GF-D8 (cell line): ENCODE measurements at regions not wholly inside any gene's neighbourhood (a gene's known extent, or its start where the extent isn't known, plus 50 kb on each side); places are given as distances from the start of the nearest gene placed in this dataset.

Experiments
- DNase-seq: peaks from one replicate; lab custom pipeline; 2025; lab: John Stamatoyannopoulos, UW

DNA sequence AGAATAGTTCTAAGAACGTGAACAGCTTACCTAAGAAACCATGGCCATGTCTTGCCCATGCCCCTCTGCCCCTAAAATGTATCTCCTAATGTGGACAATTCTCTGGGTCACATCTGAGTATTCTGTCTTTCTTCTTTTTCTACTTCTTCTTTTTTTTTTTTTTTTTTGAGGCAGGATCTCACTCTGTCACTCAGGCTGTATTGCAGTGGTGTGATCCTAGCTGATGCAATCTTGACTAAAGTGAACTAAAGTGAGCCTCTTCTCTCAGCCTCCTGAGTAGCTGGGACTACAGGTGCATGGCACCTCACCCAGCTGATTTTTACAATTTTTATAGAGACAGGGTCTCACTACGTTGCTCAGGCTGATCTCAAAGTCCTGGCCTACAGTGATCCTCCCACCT lies 204.8 kb upstream of the ZPLD1 start:
- DNase-seq, result peak; percentile 8

DNA sequence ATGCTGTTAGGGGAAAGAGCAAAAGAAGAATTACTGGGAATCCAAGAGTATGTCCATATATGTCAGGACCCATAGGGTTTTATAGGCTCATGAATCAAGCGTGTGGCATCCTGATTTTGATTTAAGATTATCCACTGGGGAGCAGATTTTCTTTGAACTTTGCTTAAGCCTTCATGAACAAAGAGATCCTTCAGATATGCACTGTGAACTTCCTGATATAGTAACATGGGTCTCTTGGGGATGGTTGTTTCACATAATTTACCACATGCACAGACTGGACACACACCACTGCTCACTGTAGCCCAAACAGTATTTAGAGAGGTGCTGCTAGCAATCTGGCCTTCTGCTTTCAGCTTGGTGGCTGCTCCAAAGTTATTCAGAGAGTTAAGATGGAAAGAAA lies 200.9 kb upstream of the ZPLD1 start:
- no peak for DNase-seq

DNA sequence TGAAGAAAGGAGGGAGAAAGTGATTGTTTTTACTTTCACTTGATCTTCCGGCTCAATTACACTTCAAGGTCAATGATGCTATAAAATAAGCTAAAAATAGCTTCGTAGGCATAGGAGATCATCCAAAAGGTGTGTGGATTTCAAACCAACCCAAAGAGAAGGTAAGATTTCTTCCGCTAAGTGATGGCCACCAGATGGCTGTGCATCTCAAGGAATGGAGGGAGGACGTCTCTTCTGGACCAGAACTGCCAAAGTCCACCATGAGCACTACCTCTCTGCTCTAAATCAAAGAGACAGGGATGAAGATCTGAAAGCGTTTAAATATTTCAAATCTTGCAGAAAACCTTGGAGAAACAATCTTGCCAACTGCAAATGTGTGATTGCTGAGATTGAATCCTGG lies 199.1 kb upstream of the ZPLD1 start:
- DNase-seq, result no peak

DNA sequence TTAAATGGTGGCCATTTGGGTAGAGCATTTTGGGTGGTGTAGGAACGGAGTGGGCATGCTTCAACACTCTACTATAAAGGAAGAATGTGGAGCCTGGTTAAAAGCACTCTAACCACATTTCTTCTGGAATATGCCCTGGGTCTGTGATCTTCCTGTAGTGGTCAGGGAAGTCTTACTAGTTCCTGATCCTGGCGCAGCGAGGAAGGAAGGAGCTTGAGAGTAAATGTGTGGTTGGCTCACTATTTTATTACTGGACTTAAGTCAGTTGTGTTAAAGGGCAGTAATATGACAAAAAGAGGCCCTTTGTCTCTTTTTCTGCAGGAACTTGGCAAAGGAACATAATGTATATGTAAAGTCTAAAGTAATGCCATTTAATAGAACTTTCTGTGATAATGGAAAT lies 197.6 kb upstream of the ZPLD1 start:
- no peak for DNase-seq

DNA sequence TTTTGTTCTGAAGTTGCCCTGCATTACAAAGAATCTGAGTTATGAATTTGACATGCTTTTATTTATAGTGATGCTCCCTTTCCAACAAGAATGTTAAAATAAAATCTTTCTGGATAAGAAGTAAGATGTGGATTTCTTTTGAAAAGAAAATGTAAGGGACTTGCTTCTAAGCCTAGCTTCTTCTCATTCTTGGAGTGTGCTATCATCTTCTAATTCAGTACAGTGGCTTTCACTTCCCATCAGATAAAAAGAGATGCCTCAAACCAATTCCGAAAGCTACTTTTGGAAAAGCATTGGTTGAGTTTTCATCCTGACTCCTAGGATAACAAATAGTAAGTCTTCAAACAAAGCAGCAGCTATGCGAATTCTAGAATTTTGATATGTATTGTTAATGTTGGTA lies 197.0 kb upstream of the ZPLD1 start:
- no peak for DNase-seq

DNA sequence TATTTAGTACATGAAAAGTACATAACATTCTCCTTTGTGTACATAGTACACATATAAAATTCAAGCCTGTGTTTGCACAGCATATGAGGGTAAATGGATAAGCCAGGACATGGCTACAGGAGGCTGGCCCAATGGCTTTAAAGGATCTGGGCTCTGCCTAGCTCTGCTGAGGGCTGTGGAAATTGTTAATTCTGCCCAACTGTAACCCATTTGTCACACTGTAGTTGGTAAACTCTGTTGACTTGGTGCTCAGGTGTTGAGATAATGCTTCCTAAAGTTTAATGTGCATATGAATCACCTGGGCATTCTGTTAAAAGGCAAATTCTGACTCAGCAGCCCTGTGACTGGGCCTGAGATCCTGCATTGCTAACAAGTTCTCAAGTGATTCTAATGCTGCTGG lies 196.5 kb upstream of the ZPLD1 start:
- DNase-seq, result no peak

DNA sequence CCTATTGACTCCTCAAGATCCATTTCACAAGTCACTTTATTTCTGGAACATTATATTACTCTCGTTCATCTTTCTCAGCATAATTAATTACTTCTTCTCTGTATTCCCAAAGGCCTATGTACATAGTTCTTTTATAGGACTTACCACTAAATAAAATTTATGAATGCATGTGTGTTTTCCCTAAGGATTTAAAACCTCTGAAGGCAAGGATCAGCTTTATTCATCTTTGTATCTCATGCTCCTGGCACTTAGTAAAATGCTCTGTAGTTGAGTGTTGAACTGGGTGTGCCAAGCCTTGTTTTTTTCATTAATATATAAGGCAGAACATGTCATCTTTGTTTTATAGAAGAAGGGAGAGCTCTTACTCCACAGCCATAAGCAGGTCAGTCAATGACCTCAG lies 194.1 kb upstream of the ZPLD1 start:
- DNase-seq, result no peak

DNA sequence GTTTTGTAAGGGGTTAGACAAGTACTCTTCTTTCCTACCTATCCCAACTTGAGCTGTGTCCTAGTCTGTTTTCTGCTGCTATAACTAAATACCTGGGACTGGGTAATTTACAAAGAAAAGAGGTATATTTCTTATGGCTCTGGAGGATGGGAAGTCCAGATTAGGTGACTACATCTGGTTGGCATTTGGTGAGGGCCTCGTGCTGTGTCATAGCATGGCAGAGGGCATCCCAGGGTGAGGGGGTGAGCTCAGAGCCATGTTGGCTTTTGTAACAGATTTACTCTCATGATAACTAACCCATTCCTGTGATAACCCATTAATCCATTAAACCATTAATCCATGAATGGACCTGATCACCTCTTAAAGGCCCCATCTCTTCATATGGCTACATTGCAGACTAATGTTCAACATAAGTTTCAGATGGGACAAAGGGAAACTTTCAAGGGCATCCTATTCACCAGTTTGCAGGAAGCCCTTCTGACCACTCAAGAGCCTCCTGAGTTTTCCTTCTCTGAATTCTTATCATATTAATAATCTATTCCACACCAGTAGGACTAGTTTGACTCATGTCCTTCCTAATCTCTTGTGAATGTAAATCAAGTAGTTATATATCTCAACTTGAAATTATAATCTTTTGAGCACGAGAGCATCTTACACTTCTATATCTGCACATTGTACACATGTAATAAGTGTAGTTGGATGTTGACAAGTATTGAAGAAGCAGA lies 185.7 kb upstream of the ZPLD1 start:
- DNase-seq, result no peak

DNA sequence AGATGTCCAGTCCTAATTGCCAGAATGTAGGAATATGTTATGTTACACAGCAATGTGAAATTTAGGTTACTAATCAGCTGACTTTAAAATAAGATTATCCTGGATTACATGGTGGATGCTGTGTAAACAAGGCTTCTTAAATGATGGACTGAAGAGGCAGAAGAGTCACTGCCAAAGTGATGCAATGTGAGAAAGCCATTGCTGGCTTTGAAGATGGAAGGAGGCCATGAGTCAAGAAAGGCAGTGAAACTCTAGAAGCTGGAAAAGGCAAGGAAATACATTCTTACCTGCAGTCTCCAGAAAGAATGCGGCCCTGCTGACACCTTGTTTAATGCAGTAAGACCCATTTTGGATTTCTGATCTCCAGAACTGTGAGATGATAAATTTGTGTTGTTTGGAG lies 179.1 kb upstream of the ZPLD1 start:
- DNase-seq, result no peak

DNA sequence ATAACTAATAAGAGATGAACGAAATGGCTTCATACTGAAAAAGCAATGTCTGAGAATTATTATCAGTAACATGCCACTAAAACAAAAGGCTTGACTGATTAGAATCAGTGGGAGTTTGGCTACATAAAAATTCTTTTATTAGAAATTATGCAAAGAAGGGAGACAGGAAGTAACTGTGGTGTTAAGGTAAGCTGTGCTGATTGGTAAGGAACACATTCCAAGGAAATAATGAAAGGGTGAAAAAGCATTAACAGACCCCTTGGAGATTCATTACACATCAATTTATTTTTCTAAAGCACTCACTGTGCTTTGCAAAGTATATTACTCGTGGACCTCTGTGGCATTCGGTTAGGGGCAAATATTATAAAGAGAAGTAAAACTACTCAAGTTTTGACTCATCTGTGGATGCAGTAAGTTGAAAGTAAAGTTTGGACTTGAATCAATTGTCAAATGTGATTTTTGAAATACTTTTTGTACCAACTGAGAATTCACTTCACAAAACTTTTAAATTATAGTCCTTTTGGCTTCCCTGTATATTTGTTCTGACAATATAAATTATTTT lies 176.1 kb upstream of the ZPLD1 start:
- no peak for DNase-seq

DNA sequence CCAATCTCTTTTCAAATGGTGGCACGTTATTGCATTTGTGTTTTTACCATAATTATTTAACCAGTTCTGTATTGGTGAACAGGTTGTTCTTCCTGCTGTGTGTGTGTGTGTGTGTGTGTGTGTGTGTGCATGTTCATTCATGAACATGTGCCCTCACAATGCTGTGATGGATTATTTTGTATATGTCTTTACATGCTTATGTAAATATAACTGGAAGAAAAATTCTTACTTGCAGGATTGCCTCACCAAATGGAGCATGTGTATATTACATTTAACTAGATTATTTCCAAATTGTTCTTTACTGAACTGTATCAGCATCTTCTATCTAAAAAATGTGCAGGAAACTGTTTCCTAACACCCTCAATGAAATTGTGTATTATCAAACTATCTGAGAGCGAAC lies 175.2 kb upstream of the ZPLD1 start:
- DNase-seq, result no peak

DNA sequence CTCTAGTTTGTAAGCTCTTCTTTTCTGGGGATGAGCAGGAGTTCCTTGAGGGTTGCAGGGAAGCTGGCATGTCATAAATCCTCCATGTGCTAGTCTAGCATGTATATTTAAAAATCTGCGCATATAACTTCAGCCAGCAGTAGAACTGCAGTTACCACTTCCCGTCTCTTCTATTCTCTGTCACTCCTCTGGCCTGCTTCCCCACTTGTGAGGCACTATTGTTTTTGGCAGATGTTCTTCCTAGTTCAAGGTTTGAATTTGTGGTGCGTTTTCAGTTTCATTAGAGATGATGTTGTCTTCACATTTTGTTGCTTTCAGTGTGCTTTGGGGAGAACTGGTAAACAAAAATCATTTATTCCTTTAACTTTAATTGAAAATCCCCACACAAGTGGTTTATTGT lies 169.1 kb upstream of the ZPLD1 start:
- DNase-seq, result no peak

DNA sequence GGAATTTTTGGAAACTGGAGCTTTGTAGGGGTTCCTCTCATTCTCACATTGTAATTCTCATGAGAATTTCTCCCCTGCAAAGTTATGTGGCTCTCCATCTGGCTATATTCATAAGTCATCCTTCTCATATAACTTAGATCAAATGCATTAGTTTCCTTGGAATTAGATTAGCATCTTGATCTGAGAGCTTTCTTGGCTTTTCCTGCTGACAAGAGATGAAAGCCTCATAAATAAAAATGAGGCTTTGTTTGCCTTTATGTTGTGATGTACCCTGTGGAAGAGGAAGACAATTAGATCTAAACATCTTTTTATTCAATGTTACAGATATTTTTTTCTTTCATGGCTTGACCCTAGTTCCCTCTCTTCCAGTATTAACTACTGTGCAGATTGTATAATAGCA lies 165.4 kb upstream of the ZPLD1 start:
- no peak for DNase-seq

DNA sequence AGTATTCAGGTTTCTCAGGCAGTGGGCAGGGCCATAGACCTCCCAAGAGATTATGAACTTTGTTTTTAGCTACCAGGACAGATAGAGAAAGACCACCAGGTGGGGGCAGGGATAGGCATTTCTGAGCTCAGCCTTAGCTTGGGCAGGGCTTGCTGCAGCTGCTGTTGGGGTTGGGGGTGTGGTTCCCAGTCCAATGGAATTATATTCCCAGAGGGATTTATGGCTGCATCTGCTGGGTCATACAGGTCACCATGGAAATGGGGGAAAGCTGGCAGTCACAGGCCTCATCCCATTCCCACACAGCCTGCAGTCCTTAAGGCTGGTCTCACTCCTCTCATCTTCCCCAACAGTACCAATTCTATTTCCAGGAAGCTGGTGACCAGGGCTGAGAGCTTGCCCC lies 144.6 kb upstream of the ZPLD1 start:
- no peak for DNase-seq

DNA sequence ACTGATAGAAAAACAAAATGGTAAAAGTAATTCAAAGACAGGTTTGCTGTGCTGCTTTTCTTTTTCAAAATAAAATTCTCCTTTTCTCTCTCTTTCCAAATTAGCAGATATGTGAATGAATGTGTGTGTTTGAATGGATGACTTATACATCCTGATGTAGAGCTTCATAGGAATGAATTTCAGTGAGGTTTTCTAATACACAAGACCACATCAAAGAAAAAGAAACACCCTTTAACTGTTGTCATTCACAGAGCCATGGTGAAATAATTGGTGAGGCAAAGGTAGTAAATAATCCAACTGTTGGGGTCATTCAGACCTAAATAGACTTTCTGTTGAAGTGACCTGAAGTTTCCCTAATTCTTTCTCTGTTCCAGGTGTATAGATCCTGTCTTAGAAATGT lies 139.1 kb upstream of the ZPLD1 start:
- no peak for DNase-seq

DNA sequence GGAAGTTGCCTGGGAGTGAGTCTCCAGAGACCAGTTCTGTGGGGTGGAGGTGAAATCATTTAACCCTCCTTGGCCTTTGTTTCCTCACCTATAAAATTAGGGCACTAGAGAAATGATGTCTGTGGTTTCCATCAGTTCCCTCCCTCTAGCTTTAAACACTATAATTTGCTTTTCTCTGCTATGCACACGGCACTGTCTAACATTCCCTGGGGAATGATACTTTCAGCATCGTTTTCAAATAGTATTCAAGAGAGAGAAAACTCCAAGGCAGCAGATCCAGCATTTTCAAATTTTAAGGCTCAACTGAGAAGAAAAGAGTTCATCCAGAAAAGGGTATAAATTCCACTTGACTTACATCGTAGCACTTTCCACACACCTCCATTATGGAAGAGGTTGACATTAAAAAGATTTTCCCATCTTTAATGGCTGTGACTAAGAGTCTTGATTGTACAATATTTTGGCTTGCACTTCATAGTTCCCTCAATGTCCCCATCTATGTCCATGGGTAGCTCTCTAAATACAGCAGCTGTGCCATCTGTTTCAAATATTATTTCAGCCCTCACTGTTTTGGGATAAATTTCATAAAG lies 137.7 kb upstream of the ZPLD1 start:
- no peak for DNase-seq

DNA sequence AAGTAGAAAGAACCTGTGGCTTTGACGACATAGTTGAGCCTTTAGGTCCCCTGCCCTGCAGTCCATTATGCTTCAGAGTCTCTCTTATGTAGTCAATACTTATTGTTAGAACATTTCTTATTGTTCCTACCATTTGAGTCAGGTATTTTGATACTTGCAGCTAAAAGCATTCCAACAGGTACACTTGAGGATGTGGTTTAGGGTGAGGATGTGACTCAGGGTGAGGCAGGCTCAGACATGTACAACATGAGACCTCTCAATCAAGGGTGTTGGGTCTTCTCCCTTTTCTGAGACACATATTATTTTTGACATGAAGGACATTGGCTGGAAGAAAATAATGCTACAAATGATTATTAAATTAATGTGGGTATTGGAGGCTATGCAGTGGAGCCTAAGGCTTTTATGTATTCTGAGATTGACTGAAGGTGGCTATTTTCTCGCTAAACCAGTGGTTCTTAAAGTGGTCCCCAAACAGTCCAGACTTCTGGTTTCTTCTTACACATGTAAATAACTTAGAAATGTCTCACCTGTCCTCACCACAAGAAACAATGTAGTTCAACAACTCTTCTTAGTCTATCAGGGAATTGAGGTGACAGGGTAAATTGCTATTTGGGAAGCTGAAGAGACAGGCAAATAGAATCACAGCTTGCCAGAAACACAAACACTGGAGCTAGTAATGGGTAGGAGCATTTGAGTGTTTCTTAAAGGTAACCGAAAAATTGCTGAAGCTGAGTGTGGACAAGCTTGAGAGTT lies 135.5 kb upstream of the ZPLD1 start:
- no peak for DNase-seq

DNA sequence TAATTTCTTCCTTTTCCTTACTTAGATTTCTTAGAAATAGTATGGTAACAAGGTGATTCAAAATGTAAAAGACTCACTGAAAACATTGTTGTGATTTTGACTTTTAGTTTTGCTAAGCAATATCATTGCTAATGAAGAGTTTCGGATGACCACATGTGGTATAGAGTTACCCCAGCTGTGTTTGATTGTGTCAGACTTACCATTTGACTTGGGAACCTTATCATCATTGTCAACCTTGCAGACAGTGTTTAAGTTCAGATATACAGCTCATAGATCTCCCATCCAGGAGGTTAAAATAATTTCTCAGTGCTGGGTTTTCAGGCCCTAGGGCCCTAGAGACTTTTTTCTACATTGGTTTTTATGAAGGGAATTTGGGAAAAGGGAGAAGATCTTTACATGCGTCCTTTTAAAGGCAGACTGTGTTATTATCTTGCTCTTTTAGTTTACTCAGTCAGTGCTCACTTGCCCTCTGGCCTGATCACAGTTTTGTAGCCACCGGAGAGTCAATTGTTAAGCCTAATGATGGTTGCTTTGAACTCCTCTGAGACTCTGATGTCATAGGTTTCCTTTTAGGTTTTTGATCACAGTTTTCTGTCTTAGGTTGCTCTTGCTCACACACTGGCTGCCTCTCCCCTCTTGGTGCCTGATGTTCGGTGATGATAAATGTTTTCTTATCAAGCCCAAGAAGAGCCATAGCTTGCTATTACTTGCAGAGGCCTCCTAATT lies 133.5 kb upstream of the ZPLD1 start:
- DNase-seq, result no peak

DNA sequence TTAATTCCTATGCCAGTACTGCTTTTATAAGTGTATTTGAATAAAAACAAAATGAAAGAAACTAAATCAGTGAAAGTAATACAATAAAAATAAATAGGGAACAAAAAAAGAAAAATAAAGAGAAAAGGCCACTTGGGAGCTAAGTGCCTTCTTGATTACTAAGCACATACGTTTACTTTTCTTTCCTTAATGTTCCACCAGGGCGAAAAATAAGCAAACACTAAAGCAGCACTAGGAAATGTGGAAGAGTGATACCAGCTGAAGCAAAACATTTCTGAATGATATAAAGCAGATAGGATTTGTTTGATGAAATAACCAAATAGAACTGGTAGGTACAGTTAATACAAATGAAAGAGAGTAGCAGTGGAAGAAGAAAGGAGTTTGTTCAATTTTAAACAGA lies 132.8 kb upstream of the ZPLD1 start:
- no peak for DNase-seq

DNA sequence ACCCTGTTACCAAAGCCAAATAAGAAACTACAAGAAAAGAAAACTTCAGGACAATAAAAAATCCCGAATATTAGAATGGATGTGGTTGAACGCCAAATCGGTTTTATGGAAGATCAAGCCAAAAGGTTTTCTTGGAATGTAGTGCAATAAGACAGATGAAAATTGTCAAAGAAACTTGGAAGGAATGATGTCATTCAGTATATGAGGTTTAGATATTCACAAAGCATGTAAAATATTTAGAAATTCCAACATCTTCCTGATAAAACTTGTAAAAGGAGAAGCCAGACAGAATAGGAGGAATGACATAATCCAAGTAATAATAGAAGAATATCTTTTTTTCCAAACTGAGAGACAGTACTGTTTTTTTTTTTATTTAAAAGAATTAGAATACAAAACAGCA lies 130.3 kb upstream of the ZPLD1 start:
- no peak for DNase-seq

DNA sequence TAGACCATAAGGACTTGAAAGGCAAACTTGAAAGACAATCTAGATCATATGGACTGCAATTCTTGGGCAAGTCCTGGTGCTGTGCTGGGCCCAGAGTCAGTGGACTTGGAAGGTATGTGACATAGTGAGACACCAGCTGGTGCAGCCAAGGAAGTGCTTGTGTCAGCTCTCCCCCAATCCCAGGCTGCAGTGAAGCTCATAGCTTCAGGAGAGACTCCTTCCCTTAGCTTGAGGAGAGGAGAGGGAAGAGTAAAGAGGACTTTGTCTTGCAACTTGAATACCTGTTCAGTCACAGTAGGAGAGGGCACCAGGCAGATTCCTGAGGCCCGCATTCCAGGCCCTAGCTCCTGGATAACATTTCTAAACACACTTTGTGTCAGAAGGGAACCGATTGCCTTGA lies 127.4 kb upstream of the ZPLD1 start:
- DNase-seq, result no peak

DNA sequence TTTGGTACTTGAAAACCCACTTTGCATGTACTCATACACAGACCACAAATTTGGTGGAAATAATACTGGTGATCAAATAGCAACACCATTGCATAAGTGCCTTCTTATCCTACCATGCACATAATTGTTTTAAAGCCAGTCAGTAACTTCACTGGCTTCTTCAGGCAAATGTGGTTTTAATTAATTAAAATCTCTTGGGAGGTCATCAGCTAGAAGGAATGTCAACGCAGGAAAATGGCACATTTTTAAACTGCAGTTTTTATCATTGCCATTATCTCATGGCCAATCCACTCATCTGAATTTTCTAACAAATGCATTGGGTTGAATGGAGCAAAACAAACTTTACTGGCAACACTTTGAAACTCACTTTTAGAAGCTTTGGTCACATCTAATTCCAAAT lies 105.7 kb upstream of the ZPLD1 start:
- DNase-seq, result no peak

DNA sequence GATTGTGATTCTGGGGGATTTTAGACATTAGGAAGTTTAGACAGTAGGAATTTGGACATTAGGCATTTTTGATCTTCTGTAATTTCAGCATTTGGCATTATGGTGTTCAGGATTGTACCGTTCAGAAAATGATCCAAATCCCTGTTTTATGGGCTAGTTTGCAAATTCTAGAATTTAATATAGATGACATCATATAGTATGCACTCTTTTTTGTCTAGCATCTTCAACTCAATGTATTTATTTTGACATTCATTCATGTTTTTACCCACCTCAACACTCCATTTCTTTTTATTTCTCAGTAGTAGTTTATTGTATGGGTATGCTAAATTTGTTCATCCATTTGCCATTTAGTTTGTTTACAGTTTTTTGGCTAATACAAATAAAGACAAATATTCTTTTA lies 105.3 kb upstream of the ZPLD1 start:
- DNase-seq, result no peak
